ENCODE measurements at regions not wholly inside any gene's neighbourhood (a gene's known extent, or its start where the extent isn't known, plus 50 kb on each side); places are given as distances from the start of the nearest gene placed in this dataset.

DNA sequence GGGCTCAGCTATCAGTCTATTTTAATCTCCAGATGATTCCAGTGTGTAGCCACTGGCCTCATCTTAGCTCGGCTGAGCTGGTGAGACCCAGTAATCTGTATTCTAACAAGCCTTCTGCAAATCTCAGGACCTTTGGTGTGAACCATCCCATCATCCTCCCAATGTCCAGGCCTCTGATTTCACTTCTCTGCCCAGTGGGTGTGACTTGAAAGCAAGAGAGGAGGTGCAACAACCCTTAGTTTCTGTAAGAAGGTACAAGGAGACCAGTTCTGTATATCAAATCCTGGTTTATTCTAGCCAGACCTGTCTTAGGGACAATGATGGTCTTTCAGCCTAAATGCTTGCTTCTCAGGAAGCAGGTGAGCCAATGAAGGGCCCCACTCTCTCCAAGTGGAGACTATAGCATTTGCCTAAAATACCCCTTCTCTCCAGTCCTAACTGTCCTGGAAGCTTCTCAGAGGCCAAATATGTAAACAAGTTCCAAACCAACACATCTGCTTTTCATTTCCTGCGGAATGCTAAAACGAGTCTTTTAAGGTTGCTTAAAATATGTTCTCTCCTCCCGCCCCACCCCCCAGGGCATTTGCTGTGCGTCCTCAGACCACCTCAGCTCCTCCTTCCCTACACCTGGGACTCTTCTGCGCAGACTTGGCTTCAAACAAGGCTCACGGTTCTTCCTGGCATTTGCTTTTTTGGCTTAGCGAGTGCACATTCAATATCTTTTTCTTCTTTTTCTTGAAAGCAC lies 78.4 kb upstream of the FUT8 start:
- Histone ChIP-seq H3K27ac (ENCODE audit: low read length) (peak overlapping the region; percentile 78), H3K27me3 (ENCODE audit: low read length) (no peaks in the 10 kb centered on the region), H4K20me1 (ENCODE audit: low read length) (no peaks in the 10 kb centered on the region), H2AFZ (ENCODE audit: low read length) (peak overlapping the region; percentile 47), H3K9ac (ENCODE audit: low read length) (peak overlapping the region; percentile 39), H3K36me3 (ENCODE audit: low read depth, low read length) (no peaks in the 10 kb centered on the region), H3K9me2 (replicated peaks; ENCODE audit: low read length) (no peaks in the 10 kb centered on the region), H3K79me2 (ENCODE audit: low read length) (no peaks in the 10 kb centered on the region), H3K4me2 (ENCODE audit: low read length) (peak overlapping the region; percentile 54), H3K9me3 (ENCODE audit: low read length) (no peaks in the 10 kb centered on the region), H3K4me1 (ENCODE audit: insufficient read depth, low read length) (peaks cover 38% of the 10 kb centered on the region), H3F3A (ENCODE audit: low read length, unreplicated experiment) (no peaks in the 10 kb centered on the region), H3K4me3 (ENCODE audit: low read length) (no peak overlapping the region)
- DNase-seq (no peak), ATAC-seq (no peak)
- TF ChIP-seq EZH2phosphoT487 (IDR thresholded peaks at IDR 0.05; ENCODE audit: borderline replicate concordance, low read length) (no peak), EZH2 (IDR thresholded peaks at IDR 0.05; ENCODE audit: low read length, unreplicated experiment) (no peak)
- TF ChIP-seq, protein P1, sequence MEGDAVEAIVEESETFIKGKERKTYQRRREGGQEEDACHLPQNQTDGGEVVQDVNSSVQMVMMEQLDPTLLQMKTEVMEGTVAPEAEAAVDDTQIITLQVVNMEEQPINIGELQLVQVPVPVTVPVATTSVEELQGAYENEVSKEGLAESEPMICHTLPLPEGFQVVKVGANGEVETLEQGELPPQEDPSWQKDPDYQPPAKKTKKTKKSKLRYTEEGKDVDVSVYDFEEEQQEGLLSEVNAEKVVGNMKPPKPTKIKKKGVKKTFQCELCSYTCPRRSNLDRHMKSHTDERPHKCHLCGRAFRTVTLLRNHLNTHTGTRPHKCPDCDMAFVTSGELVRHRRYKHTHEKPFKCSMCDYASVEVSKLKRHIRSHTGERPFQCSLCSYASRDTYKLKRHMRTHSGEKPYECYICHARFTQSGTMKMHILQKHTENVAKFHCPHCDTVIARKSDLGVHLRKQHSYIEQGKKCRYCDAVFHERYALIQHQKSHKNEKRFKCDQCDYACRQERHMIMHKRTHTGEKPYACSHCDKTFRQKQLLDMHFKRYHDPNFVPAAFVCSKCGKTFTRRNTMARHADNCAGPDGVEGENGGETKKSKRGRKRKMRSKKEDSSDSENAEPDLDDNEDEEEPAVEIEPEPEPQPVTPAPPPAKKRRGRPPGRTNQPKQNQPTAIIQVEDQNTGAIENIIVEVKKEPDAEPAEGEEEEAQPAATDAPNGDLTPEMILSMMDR (conservative IDR thresholded peaks at IDR 0.05; ENCODE audit: low read depth, low read length), result no peak
- intact Hi-C loops (cut with micrococcal nuclease), result no loop called here
- CTCF ChIA-PET, result no interaction called here
- BruUV-seq (replicated peaks), result no TSS peak
- POLR2A ChIA-PET (ENCODE audit: unreplicated experiment), result no interaction called here

DNA sequence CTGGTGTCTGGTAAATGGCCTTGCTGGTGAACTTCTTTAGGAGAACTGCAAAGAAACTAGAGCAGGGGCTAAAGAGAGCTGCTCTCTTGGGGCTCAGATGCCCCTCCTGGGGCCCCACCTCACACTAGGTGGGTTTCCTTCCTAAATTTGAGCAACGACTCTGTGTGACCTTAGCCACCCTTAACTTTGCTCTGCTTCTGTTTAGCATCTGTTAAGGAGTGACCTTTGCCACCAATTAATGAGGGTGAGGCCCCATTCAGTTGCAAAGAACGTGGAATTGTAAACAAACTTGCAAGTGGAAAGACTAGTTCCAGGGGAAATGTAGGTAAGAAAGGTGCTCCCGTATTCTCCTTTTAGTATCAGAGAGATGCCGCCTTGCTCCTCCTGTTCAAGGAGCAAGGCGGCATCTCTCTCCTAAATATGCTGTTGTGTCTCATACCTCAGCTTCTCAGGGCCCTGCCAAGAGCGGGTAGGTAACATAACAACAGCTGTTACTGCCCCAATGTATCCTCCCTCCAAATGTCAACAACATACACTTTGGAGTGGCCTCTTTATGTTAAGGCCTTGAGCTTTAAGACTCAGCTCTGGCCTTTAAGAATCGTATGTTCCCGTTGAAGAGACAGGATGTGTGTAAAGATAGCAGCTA lies 77.6 kb upstream of the FUT8 start:
- H3K9ac ChIP-seq (ENCODE audit: low read length), result peak overlapping the region; percentile 39
- ChIA-PET POLR2A (ENCODE audit: unreplicated experiment) (interaction anchor here (0.8 kb wide), 1 partner anchor 15 kb away, joined by 3 read pairs; no protein-coding TSS in a partner anchor), CTCF (interaction anchor here (0.5 kb wide), 1 partner anchor 90 kb away, joined by 3 read pairs; no protein-coding TSS in a partner anchor)
- no peaks in the 10 kb centered on the region for H3K36me3 ChIP-seq (ENCODE audit: low read depth, low read length)
- TF ChIP-seq, protein P1 (conservative IDR thresholded peaks at IDR 0.05; ENCODE audit: low read depth, low read length), result no peak
- no peak for TF ChIP-seq EZH2 (IDR thresholded peaks at IDR 0.05; ENCODE audit: low read length, unreplicated experiment)
- TF ChIP-seq EZH2phosphoT487 (IDR thresholded peaks at IDR 0.05; ENCODE audit: borderline replicate concordance, low read length), result no peak
- no peaks in the 10 kb centered on the region for H4K20me1 ChIP-seq (ENCODE audit: low read length)
- ATAC-seq, result peak; percentile 75
- peak overlapping the region; percentile 47 for H2AFZ ChIP-seq (ENCODE audit: low read length)
- H3K4me3 ChIP-seq (ENCODE audit: low read length), result peak overlapping the region; percentile 17; the same call in 1 of the 2 replicates
- no TSS peak for BruUV-seq (replicated peaks)
- H3K4me1 ChIP-seq (ENCODE audit: insufficient read depth, low read length), result peaks cover 38% of the 10 kb centered on the region
- no peaks in the 10 kb centered on the region for H3K9me2 ChIP-seq (replicated peaks; ENCODE audit: low read length)
- no peaks in the 10 kb centered on the region for H3K79me2 ChIP-seq (ENCODE audit: low read length)
- no peaks in the 10 kb centered on the region for H3F3A ChIP-seq (ENCODE audit: low read length, unreplicated experiment)
- no peaks in the 10 kb centered on the region for H3K9me3 ChIP-seq (ENCODE audit: low read length)
- intact Hi-C loops (cut with micrococcal nuclease), result no loop called here
- peak overlapping the region; percentile 54 for H3K4me2 ChIP-seq (ENCODE audit: low read length)
- peak overlapping the region; percentile 78 for H3K27ac ChIP-seq (ENCODE audit: low read length)
- H3K27me3 ChIP-seq (ENCODE audit: low read length), result no peaks in the 10 kb centered on the region
- DNase-seq, result peak; percentile 83
